AG04450 (cell line): ENCODE measurements at regions not wholly inside any gene's neighbourhood (a gene's known extent, or its start where the extent isn't known, plus 50 kb on each side); places are given as distances from the start of the nearest gene placed in this dataset.
"Not testable (repeated sequence)": the region's sequence is repeated elsewhere in the genome, so short reads cannot be mapped to it uniquely, and the experiment has no call there.

ENCODE experiments used
- CTCF ChIA-PET: fragments of 300-600, 350-600 bp; formaldehyde crosslinking; extraction: SDS; loops from one replicate; lab custom pipeline; 2022; ENCODE audit warnings: antibody characterized with exemption, inconsistent platforms; lab: Charles Lee
- POLR2A ChIA-PET: fragments of 350-600 bp; formaldehyde crosslinking; extraction: SDS; loops from one replicate; lab custom pipeline; 2021; ENCODE audit warnings: antibody characterized with exemption, inconsistent platforms; lab: Yijun Ruan, JAX
- DNase-seq: peaks from one replicate; pipeline ENCODE4 v3.0.0-alpha.2; 2011; ENCODE audit warnings: low read depth, low spot score
- H3K27ac ChIP-seq: one replicate; pipeline ENCODE4 v1.5.1; 2012; ENCODE audit warnings: low read depth, low read length, control low read depth
- H3K27me3 ChIP-seq: one replicate; pipeline ENCODE4 v1.6.0; 2012; ENCODE audit warnings: low read length; ENCODE audit not compliant: control insufficient read depth, insufficient read depth
- H3K4me3 ChIP-seq: 2 replicates; pipeline ENCODE4 v1.5.1; 2011; ENCODE audit warnings: mild to moderate bottlenecking, low read depth, low read length, control low read depth
- H3K9me3 ChIP-seq: 2 replicates; pipeline ENCODE4 v1.5.1; 2012; ENCODE audit warnings: low read length; ENCODE audit not compliant: control insufficient read depth, insufficient read depth
- TF ChIP-seq, protein P1 (sequence below): IDR thresholded peaks from 2 replicates; pipeline ENCODE4 v1.5.1; 2011; ENCODE audit warnings: low read depth, low read length, control low read depth, inconsistent platforms

DNA sequence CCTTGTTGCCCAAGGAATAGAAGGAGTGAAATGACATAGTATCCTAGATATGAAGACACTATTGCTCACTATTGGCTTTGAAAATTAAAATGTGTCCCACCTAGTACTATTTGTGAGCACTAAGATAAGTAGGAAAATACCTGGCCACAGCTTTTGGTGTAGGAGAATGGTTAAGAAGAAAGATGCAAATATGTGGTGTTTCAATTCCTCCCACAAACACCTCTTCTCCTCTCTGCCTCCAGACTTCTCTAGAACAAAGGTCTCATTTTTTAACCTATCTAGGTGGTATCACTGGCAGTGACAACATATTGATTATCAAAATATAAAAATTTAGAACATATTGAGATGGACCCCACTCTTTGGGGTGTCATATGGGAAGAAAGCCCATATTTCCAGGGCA is 929.9 kb upstream of the FANCL start:
- TF ChIP-seq, protein P1, sequence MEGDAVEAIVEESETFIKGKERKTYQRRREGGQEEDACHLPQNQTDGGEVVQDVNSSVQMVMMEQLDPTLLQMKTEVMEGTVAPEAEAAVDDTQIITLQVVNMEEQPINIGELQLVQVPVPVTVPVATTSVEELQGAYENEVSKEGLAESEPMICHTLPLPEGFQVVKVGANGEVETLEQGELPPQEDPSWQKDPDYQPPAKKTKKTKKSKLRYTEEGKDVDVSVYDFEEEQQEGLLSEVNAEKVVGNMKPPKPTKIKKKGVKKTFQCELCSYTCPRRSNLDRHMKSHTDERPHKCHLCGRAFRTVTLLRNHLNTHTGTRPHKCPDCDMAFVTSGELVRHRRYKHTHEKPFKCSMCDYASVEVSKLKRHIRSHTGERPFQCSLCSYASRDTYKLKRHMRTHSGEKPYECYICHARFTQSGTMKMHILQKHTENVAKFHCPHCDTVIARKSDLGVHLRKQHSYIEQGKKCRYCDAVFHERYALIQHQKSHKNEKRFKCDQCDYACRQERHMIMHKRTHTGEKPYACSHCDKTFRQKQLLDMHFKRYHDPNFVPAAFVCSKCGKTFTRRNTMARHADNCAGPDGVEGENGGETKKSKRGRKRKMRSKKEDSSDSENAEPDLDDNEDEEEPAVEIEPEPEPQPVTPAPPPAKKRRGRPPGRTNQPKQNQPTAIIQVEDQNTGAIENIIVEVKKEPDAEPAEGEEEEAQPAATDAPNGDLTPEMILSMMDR = no peak
- Histone ChIP-seq H3K27ac (no peak overlapping the region), H3K27me3 (no peaks in the 10 kb centered on the region), H3K4me3 (no peak overlapping the region), H3K9me3 (peaks cover 6% of the 10 kb centered on the region; the same call in 1 of the 2 replicates)
- CTCF ChIA-PET = no interaction called here
- DNase-seq = no peak
- POLR2A ChIA-PET = no interaction called here

DNA sequence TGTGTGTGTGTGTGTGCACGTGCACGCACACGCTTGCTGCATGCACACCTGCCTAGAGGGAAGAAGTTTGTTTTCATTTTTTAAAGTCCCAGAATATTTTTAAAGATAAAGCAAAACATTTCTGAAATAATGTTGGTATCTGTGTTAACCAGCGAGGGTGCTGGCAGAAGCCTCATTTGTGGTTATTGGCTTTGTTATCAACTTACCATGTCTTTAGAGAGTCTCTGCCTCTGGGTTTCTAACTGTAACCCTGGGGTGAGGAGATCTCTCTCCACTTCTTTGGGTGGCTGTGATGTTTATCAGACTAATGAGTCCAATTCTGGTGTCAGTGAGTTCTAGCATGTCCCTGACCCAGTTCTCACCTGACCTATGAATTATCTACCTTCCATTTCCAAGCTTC is 927.6 kb upstream of the FANCL start:
- TF ChIP-seq, protein P1 = no peak
- Histone ChIP-seq H3K4me3 (no peak overlapping the region), H3K27me3 (no peaks in the 10 kb centered on the region), H3K9me3 (peaks cover 6% of the 10 kb centered on the region; the same call in 1 of the 2 replicates), H3K27ac (no peak overlapping the region)
- DNase-seq = no peak
- CTCF ChIA-PET = no interaction called here
- POLR2A ChIA-PET = no interaction called here

DNA sequence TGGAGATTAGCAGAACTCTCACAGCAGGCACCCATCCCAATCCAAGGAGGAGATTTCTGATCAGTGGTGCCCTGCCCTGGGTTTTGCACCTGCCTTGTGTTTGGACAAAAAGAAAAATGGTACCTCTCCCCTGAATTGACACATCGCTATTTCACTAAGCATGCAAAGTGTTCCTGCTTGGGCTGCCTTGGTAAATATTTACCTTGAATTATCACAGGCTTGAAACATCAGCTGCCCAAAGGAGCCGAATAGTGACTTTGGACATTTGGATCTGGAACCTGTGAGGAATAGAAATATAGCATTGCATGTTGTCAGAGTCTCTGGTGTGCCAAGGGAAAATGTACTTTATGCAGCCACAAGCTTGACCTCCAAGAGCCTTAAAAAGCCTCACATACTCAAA is 926.4 kb upstream of the FANCL start:
- POLR2A ChIA-PET = no interaction called here
- H3K27ac ChIP-seq = no peak overlapping the region
- peaks cover under 1% of the 10 kb centered on the region; the same call in 1 of the 2 replicates for H3K9me3 ChIP-seq
- TF ChIP-seq, protein P1 = no peak
- H3K4me3 ChIP-seq = no peak overlapping the region
- DNase-seq = no peak
- CTCF ChIA-PET = no interaction called here
- no peaks in the 10 kb centered on the region for H3K27me3 ChIP-seq

DNA sequence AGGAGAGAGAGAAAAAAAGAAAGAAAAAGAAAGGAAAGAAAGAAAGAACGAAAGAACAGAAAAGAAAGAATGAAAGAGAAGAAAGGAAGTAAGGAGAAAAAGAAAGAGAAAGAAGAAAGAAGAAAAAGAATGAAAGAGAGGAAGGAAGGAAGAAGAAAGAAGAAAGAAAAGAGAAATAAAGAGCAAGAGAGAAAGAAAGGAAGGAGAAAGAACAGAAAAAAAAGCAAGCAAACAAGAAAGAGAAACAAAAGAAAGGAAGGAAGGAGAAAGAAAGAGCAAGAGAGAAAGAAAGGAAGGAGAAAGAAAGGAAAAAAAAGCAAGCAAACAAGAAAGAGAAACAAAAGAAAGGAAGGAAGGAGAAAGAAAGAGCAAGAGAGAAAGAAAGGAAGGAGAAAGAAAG is 916.8 kb upstream of the FANCL start:
- DNase-seq, POLR2A ChIA-PET, H3K9me3 ChIP-seq, H3K4me3 ChIP-seq, H3K27ac ChIP-seq, CTCF ChIA-PET, H3K27me3 ChIP-seq: not testable (repeated sequence)

DNA sequence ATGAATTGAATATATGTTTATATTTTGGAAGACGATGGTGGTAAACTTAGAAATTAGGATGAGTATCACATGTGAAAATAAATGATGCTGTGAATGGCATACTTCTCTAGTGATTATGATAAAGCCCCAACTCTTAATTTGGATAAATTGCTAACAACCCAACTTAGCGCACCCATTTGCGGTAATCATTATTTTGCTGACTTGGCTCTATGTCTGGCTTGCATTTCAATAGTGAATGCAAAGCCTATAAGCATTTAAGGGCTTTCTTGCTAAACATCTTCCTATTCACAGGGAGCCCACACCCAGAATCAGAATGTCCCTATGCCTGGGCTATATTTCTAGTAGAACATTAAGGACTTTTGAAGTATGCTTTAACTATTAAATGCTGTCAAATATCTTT is 910.7 kb upstream of the FANCL start:
- no peak overlapping the region for H3K27ac ChIP-seq
- no peak overlapping the region for H3K4me3 ChIP-seq
- H3K27me3 ChIP-seq = no peaks in the 10 kb centered on the region
- H3K9me3 ChIP-seq = no peaks in the 10 kb centered on the region
- DNase-seq = no peak
- ChIA-PET POLR2A (no interaction called here), CTCF (no interaction called here)
- TF ChIP-seq, protein P1 = no peak
